ENCODE measurements at regions not wholly inside any gene's neighbourhood (a gene's known extent, or its start where the extent isn't known, plus 50 kb on each side); places are given as distances from the start of the nearest gene placed in this dataset.

DNA sequence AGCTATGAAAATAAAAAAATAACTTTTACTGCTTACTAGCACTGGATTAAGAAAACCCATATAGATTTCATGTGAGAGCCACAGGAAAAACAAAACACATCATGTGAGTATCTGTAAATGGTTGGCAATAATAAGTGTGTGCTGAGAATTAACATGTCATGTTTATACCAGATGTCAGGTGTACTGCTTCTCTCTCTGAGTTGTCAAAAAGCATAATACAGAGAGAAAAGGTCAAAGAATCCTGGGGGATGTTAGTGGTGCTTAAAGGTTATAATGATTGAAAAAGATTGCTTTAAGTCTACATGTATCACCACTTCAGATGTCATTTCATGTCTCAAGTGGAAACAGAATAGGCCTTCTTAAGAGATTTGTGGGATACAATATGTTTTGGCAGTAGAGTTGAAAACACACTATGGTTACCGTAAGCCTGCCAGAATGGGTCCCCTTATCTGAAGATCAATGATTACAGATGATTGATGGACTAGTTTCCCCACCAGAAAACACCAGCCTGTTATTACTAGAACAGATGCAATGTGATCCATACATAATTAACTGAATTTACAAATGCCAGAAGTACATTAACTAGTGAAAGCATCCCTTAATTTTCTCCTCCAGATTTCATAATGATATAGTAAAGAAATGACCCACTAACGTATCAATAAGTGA lies 204.1 kb downstream of the CNTN3 start:
- no peak overlapping the region for H3K9ac ChIP-seq (ENCODE audit: low read length)
- no peak overlapping the region for H3K4me2 ChIP-seq (ENCODE audit: low read depth, low read length)
- H3K79me2 ChIP-seq (ENCODE audit: low read length) = no peaks in the 10 kb centered on the region
- H3K4me3 ChIP-seq (ENCODE audit: low read length) = no peak overlapping the region
- H4K20me1 ChIP-seq (ENCODE audit: insufficient read depth, low read length) = no peaks in the 10 kb centered on the region
- DNase-seq = no peak
- no peaks in the 10 kb centered on the region for H3K9me2 ChIP-seq (replicated peaks; ENCODE audit: insufficient read depth, low read length)
- no peaks in the 10 kb centered on the region for H3K9me3 ChIP-seq (replicated peaks; ENCODE audit: insufficient read depth, low read length)
- no peaks in the 10 kb centered on the region for H3K4me1 ChIP-seq (ENCODE audit: low read length)
- H3K36me3 ChIP-seq (replicated peaks; ENCODE audit: insufficient read depth, low read length) = no peaks in the 10 kb centered on the region
- no peak overlapping the region for H2AFZ ChIP-seq (ENCODE audit: low read length)
- H3F3A ChIP-seq (ENCODE audit: insufficient read depth, low read length) = no peaks in the 10 kb centered on the region
- no peaks in the 10 kb centered on the region for H3K27me3 ChIP-seq (replicated peaks; ENCODE audit: insufficient read depth, low read length)
- TF ChIP-seq, protein P1, sequence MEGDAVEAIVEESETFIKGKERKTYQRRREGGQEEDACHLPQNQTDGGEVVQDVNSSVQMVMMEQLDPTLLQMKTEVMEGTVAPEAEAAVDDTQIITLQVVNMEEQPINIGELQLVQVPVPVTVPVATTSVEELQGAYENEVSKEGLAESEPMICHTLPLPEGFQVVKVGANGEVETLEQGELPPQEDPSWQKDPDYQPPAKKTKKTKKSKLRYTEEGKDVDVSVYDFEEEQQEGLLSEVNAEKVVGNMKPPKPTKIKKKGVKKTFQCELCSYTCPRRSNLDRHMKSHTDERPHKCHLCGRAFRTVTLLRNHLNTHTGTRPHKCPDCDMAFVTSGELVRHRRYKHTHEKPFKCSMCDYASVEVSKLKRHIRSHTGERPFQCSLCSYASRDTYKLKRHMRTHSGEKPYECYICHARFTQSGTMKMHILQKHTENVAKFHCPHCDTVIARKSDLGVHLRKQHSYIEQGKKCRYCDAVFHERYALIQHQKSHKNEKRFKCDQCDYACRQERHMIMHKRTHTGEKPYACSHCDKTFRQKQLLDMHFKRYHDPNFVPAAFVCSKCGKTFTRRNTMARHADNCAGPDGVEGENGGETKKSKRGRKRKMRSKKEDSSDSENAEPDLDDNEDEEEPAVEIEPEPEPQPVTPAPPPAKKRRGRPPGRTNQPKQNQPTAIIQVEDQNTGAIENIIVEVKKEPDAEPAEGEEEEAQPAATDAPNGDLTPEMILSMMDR (IDR thresholded peaks at IDR 0.05; ENCODE audit: low read length) = no peak
- TF ChIP-seq EZH2phosphoT487 (IDR thresholded peaks at IDR 0.05; ENCODE audit: low read length) (no peak), EZH2 (optimal IDR thresholded peaks at IDR 0.05; ENCODE audit: low read depth, low read length) (no peak)
- no peak overlapping the region for H3K27ac ChIP-seq (ENCODE audit: low read length)

DNA sequence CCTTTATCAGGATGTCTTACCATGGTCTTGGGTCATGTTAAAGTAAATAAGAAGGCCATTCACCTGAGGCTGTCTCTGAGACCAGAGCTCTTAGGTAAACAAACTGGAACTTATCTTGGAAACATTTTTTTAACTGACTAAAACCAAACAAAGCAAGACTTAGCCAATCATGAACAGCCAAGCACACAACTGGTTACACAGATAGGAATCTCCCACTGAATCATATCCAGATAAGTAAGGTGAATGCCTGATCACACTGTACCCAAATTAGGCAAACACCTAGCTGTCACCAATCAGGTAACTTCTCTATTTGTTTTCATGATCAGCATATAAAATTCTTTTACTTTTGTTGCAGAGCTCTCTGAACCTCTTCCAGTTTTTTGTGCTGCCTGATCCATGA lies 205.4 kb downstream of the CNTN3 start:
- H3F3A ChIP-seq (ENCODE audit: insufficient read depth, low read length) = no peaks in the 10 kb centered on the region
- no peaks in the 10 kb centered on the region for H3K4me1 ChIP-seq (ENCODE audit: low read length)
- TF ChIP-seq EZH2 (optimal IDR thresholded peaks at IDR 0.05; ENCODE audit: low read depth, low read length) = no peak
- no peak for TF ChIP-seq EZH2phosphoT487 (IDR thresholded peaks at IDR 0.05; ENCODE audit: low read length)
- TF ChIP-seq, protein P1 (IDR thresholded peaks at IDR 0.05; ENCODE audit: low read length) = no peak
- no peaks in the 10 kb centered on the region for H3K27me3 ChIP-seq (replicated peaks; ENCODE audit: insufficient read depth, low read length)
- H3K4me2 ChIP-seq (ENCODE audit: low read depth, low read length) = no peak overlapping the region
- H3K9ac ChIP-seq (ENCODE audit: low read length) = no peak overlapping the region
- H4K20me1 ChIP-seq (ENCODE audit: insufficient read depth, low read length) = no peaks in the 10 kb centered on the region
- no peak overlapping the region for H3K4me3 ChIP-seq (ENCODE audit: low read length)
- no peak overlapping the region for H2AFZ ChIP-seq (ENCODE audit: low read length)
- no peaks in the 10 kb centered on the region for H3K36me3 ChIP-seq (replicated peaks; ENCODE audit: insufficient read depth, low read length)
- no peak overlapping the region for H3K27ac ChIP-seq (ENCODE audit: low read length)
- H3K9me3 ChIP-seq (replicated peaks; ENCODE audit: insufficient read depth, low read length) = no peaks in the 10 kb centered on the region
- no peaks in the 10 kb centered on the region for H3K9me2 ChIP-seq (replicated peaks; ENCODE audit: insufficient read depth, low read length)
- DNase-seq = no peak
- H3K79me2 ChIP-seq (ENCODE audit: low read length) = no peaks in the 10 kb centered on the region

- H3K27ac ChIP-seq (ENCODE audit: low read length) = no peak overlapping the region
- no peaks in the 10 kb centered on the region for H3K4me1 ChIP-seq (ENCODE audit: low read length)
- H3F3A ChIP-seq (ENCODE audit: insufficient read depth, low read length) = no peaks in the 10 kb centered on the region
- no peaks in the 10 kb centered on the region for H3K27me3 ChIP-seq (replicated peaks; ENCODE audit: insufficient read depth, low read length)
- H3K9me2 ChIP-seq (replicated peaks; ENCODE audit: insufficient read depth, low read length) = no peaks in the 10 kb centered on the region
- DNase-seq = no peak
- H2AFZ ChIP-seq (ENCODE audit: low read length) = no peak overlapping the region
- H3K79me2 ChIP-seq (ENCODE audit: low read length) = no peaks in the 10 kb centered on the region
- no peak overlapping the region for H3K9ac ChIP-seq (ENCODE audit: low read length)
- H3K36me3 ChIP-seq (replicated peaks; ENCODE audit: insufficient read depth, low read length) = no peaks in the 10 kb centered on the region
- no peaks in the 10 kb centered on the region for H4K20me1 ChIP-seq (ENCODE audit: insufficient read depth, low read length)
- no peak overlapping the region for H3K4me2 ChIP-seq (ENCODE audit: low read depth, low read length)
- H3K4me3 ChIP-seq (ENCODE audit: low read length) = no peak overlapping the region
- H3K9me3 ChIP-seq (replicated peaks; ENCODE audit: insufficient read depth, low read length) = no peaks in the 10 kb centered on the region
- no peak for TF ChIP-seq EZH2phosphoT487 (IDR thresholded peaks at IDR 0.05; ENCODE audit: low read length)
- TF ChIP-seq, protein P1 (IDR thresholded peaks at IDR 0.05; ENCODE audit: low read length) = no peak
- TF ChIP-seq EZH2 (optimal IDR thresholded peaks at IDR 0.05; ENCODE audit: low read depth, low read length) = no peak
Measured at GRCh38 chr3:74403307-74403706, 211.2 kb downstream of the CNTN3 start.
